T-helper 22 cell (primary cell): ENCODE measurements at regions not wholly inside any gene's neighbourhood (a gene's known extent, or its start where the extent isn't known, plus 50 kb on each side); places are given as distances from the start of the nearest gene placed in this dataset.

ENCODE experiments used
- DNase-seq: peaks from one replicate; pipeline ENCODE4 v3.0.0-alpha.2; 2020; ENCODE audit warnings: low read depth

GRCh38 chr22:48808038-48808960 lies 1019.4 kb downstream of the BRD1 start:
- no peak for DNase-seq

- DNase-seq, result no peak
Measured at GRCh38 chr22:48807155-48807554, 1020.5 kb downstream of the BRD1 start.

- DNase-seq, result no peak
Measured at GRCh38 chr22:48806227-48806781, 1021.4 kb downstream of the BRD1 start.

GRCh38 chr22:48805516-48805915 lies 1022.2 kb downstream of the BRD1 start:
- DNase-seq, result no peak

GRCh38 chr22:48804811-48805301 lies 1022.8 kb downstream of the BRD1 start:
- no peak for DNase-seq

- no peak for DNase-seq
Measured at GRCh38 chr22:48803948-48804810, 1023.5 kb downstream of the BRD1 start.

GRCh38 chr22:48803171-48803947 lies 1024.3 kb downstream of the BRD1 start:
- DNase-seq, result no peak

- no peak for DNase-seq
Measured at GRCh38 chr22:48802576-48802975, 1025.1 kb downstream of the BRD1 start.

- no peak for DNase-seq
Measured at GRCh38 chr22:48800886-48801607, 1026.6 kb downstream of the BRD1 start.

- DNase-seq, result no peak
Measured at GRCh38 chr22:48800036-48800885, 1027.4 kb downstream of the BRD1 start.

- DNase-seq, result no peak
Measured at GRCh38 chr22:48799227-48799970, 1028.3 kb downstream of the BRD1 start.

GRCh38 chr22:48798281-48799226 lies 1029.1 kb downstream of the BRD1 start:
- DNase-seq, result no peak

- DNase-seq, result no peak
Measured at GRCh38 chr22:48797731-48798130, 1029.9 kb downstream of the BRD1 start.

GRCh38 chr22:48796310-48797015 lies 1031.2 kb downstream of the BRD1 start:
- DNase-seq, result no peak

GRCh38 chr22:48795664-48796063 lies 1032.0 kb downstream of the BRD1 start:
- DNase-seq, result no peak

GRCh38 chr22:48794906-48795305 lies 1032.8 kb downstream of the BRD1 start:
- DNase-seq, result no peak

GRCh38 chr22:48793949-48794348 lies 1033.7 kb downstream of the BRD1 start:
- DNase-seq, result no peak

GRCh38 chr22:48786679-48786996 lies 1041.0 kb downstream of the BRD1 start:
- no peak for DNase-seq
